ENCODE measurements at regions not wholly inside any gene's neighbourhood (a gene's known extent, or its start where the extent isn't known, plus 50 kb on each side); places are given as distances from the start of the nearest gene placed in this dataset.

GRCh38 chr10:58951087-58951486, 225.4 kb upstream of the PHYHIPL start:
- H3K27ac ChIP-seq = no peak overlapping the region
- DNase-seq (ENCODE audit: low spot score) = no peak

GRCh38 chr10:58951746-58952145, 224.7 kb upstream of the PHYHIPL start:
- no peak for TF ChIP-seq CTCF (IDR thresholded peaks at IDR 0.05)
- Histone ChIP-seq H3K4me3 (no peak overlapping the region), H3K36me3 (no peaks in the 10 kb centered on the region), H3K4me1 (ENCODE audit: control insufficient read depth in 1 of 2, low read depth in 2 of 2) (peaks cover 0 to 24% of the 10 kb centered on the region in 2 donors), H3K27ac (no peak overlapping the region), H3K27me3 (replicated peaks; ENCODE audit: insufficient read depth) (no peaks in the 10 kb centered on the region), H3K9me3 (no peaks in the 10 kb centered on the region)
- ATAC-seq (ENCODE audit: insufficient number of reproducible peaks, low FRiP score, low read depth) = no peak
- DNase-seq (ENCODE audit: low spot score) = no peak

More at GRCh38 chr10:58951087-58951486, 225.4 kb upstream of the PHYHIPL start:
- no peak for ATAC-seq (ENCODE audit: insufficient number of reproducible peaks, low FRiP score, low read depth)
- Histone ChIP-seq H3K4me3 (no peak overlapping the region), H3K36me3 (no peaks in the 10 kb centered on the region), H3K4me1 (ENCODE audit: control insufficient read depth in 1 of 2, low read depth in 2 of 2) (peaks cover 0 to 19% of the 10 kb centered on the region in 2 donors), H3K9me3 (no peaks in the 10 kb centered on the region), H3K27me3 (replicated peaks; ENCODE audit: insufficient read depth) (no peaks in the 10 kb centered on the region)
- no peak for TF ChIP-seq CTCF (IDR thresholded peaks at IDR 0.05)

- Histone ChIP-seq H3K9me3 (no peaks in the 10 kb centered on the region), H3K27me3 (replicated peaks; ENCODE audit: insufficient read depth) (no peaks in the 10 kb centered on the region), H3K27ac (no peak overlapping the region), H3K4me1 (ENCODE audit: control insufficient read depth in 1 of 2, low read depth in 2 of 2) (peaks cover 0 to 29% of the 10 kb centered on the region in 2 donors), H3K36me3 (no peaks in the 10 kb centered on the region), H3K4me3 (no peak overlapping the region)
- DNase-seq (ENCODE audit: low spot score) (no peak), ATAC-seq (ENCODE audit: insufficient number of reproducible peaks, low FRiP score, low read depth) (no peak)
- TF ChIP-seq CTCF (IDR thresholded peaks at IDR 0.05) = no peak
Observed at GRCh38 chr10:58952162-58952601, 224.3 kb upstream of the PHYHIPL start.

GRCh38 chr10:58952747-58953466, 223.5 kb upstream of the PHYHIPL start:
- peak; percentile 51 for ATAC-seq (ENCODE audit: insufficient number of reproducible peaks, low FRiP score, low read depth)
- no peaks in the 10 kb centered on the region for H3K27me3 ChIP-seq (replicated peaks; ENCODE audit: insufficient read depth)
- no peaks in the 10 kb centered on the region for H3K9me3 ChIP-seq
- H3K4me3 ChIP-seq = no peak overlapping the region
- TF ChIP-seq CTCF (IDR thresholded peaks at IDR 0.05) = peak; percentile 81
- peak; percentile 9 for DNase-seq (ENCODE audit: low spot score)
- H3K36me3 ChIP-seq = no peaks in the 10 kb centered on the region
- no peak overlapping the region for H3K27ac ChIP-seq
- H3K4me1 ChIP-seq (ENCODE audit: control insufficient read depth in 1 of 2, low read depth in 2 of 2) = peaks cover 0 to 33% of the 10 kb centered on the region in 2 donors

- Histone ChIP-seq H3K27ac (no peak overlapping the region), H3K9me3 (no peaks in the 10 kb centered on the region), H3K4me1 (ENCODE audit: control insufficient read depth in 1 of 2, low read depth in 2 of 2) (peaks cover 0 to 33% of the 10 kb centered on the region in 2 donors), H3K36me3 (no peaks in the 10 kb centered on the region), H3K27me3 (replicated peaks; ENCODE audit: insufficient read depth) (no peaks in the 10 kb centered on the region), H3K4me3 (no peak overlapping the region)
- no peak for ATAC-seq (ENCODE audit: insufficient number of reproducible peaks, low FRiP score, low read depth)
- no peak for DNase-seq (ENCODE audit: low spot score)
- TF ChIP-seq CTCF (IDR thresholded peaks at IDR 0.05) = no peak
Observed at GRCh38 chr10:58954178-58954577, 222.3 kb upstream of the PHYHIPL start.
